DMS 273 (cell line): ENCODE measurements at regions not wholly inside any gene's neighbourhood (a gene's known extent, or its start where the extent isn't known, plus 50 kb on each side); places are given as distances from the start of the nearest gene placed in this dataset.
"Not testable (repeated sequence)": the region's sequence is repeated elsewhere in the genome, so short reads cannot be mapped to it uniquely, and the experiment has no call there.

ENCODE experiments used
- DNase-seq: peaks from one replicate; lab custom pipeline; 2025; ENCODE audit not compliant: unreplicated experiment; lab: John Stamatoyannopoulos, UW

GRCh38 chr5:53263151-53263550 lies 153.6 kb upstream of the MOCS2 start:
- no peak for DNase-seq

- DNase-seq = no peak
Measured at GRCh38 chr5:53265043-53265442, 155.5 kb upstream of the MOCS2 start.

- DNase-seq = not testable (repeated sequence)
Measured at GRCh38 chr5:53268241-53268640, 158.7 kb upstream of the MOCS2 start.

GRCh38 chr5:53275666-53276065 lies 166.1 kb upstream of the MOCS2 start:
- no peak for DNase-seq

GRCh38 chr5:53276825-53277224 lies 167.3 kb upstream of the MOCS2 start:
- no peak for DNase-seq

- DNase-seq = no peak
Measured at GRCh38 chr5:53277491-53277890, 167.9 kb upstream of the MOCS2 start.

- DNase-seq = no peak
Measured at GRCh38 chr5:53287573-53287972, 178.0 kb upstream of the MOCS2 start.

- no peak for DNase-seq
Measured at GRCh38 chr5:53288511-53288910, 179.0 kb upstream of the MOCS2 start.

GRCh38 chr5:53291047-53291446 lies 181.5 kb upstream of the MOCS2 start:
- no peak for DNase-seq

- no peak for DNase-seq
Measured at GRCh38 chr5:53291528-53291927, 182.0 kb upstream of the MOCS2 start.

- no peak for DNase-seq
Measured at GRCh38 chr5:53298841-53299240, 181.6 kb upstream of the FST start.

GRCh38 chr5:53302529-53302928 lies 177.9 kb upstream of the FST start:
- no peak for DNase-seq

GRCh38 chr5:53303105-53303504 lies 177.3 kb upstream of the FST start:
- DNase-seq = no peak

GRCh38 chr5:53305316-53305715 lies 175.1 kb upstream of the FST start:
- DNase-seq = not testable (repeated sequence)

GRCh38 chr5:53309653-53310052 lies 170.8 kb upstream of the FST start:
- DNase-seq = no peak

- DNase-seq = no peak
Measured at GRCh38 chr5:53311681-53312080, 168.7 kb upstream of the FST start.

GRCh38 chr5:53313145-53313544 lies 167.3 kb upstream of the FST start:
- no peak for DNase-seq

- no peak for DNase-seq
Measured at GRCh38 chr5:53318303-53318702, 162.1 kb upstream of the FST start.

GRCh38 chr5:53319315-53319714 lies 161.1 kb upstream of the FST start:
- DNase-seq = no peak

- DNase-seq = no peak
Measured at GRCh38 chr5:53321073-53321472, 159.4 kb upstream of the FST start.

GRCh38 chr5:53321721-53322120 lies 158.7 kb upstream of the FST start:
- DNase-seq = no peak

GRCh38 chr5:53322257-53322656 lies 158.2 kb upstream of the FST start:
- DNase-seq = no peak

- no peak for DNase-seq
Measured at GRCh38 chr5:53323511-53323910, 156.9 kb upstream of the FST start.
